Activated CD8-positive, alpha-beta memory T cell treated with anti-CD3 and anti-CD28 coated beads, Interleukin-2, amount 50 U/mL, for 48 hours (primary cell): ENCODE measurements at regions not wholly inside any gene's neighbourhood (a gene's known extent, or its start where the extent isn't known, plus 50 kb on each side); places are given as distances from the start of the nearest gene placed in this dataset.
"Not testable (repeated sequence)": the region's sequence is repeated elsewhere in the genome, so short reads cannot be mapped to it uniquely, and the experiment has no call there.

Experiments used
- DNase-seq: peaks from one replicate; pipeline ENCODE4 v3.0.0-alpha.2; 2020

- no peak for DNase-seq
Observed at GRCh38 chr5:108581026-108581425, 166.7 kb upstream of the FER start.

GRCh38 chr5:108579236-108579635, 168.5 kb upstream of the FER start:
- no peak for DNase-seq

- no peak for DNase-seq
Observed at GRCh38 chr5:108578791-108579190, 168.9 kb upstream of the FER start.

GRCh38 chr5:108567429-108567828, 180.3 kb upstream of the FER start:
- no peak for DNase-seq

GRCh38 chr5:108564441-108564840, 182.5 kb upstream of the FBXL17 start:
- DNase-seq, result no peak

- no peak for DNase-seq
Observed at GRCh38 chr5:108562205-108562454, 180.2 kb upstream of the FBXL17 start.

- no peak for DNase-seq
Observed at GRCh38 chr5:108561416-108562204, 179.7 kb upstream of the FBXL17 start.

- DNase-seq, result no peak
Observed at GRCh38 chr5:108560581-108560980, 178.7 kb upstream of the FBXL17 start.

GRCh38 chr5:108560166-108560565, 178.3 kb upstream of the FBXL17 start:
- DNase-seq, result no peak

GRCh38 chr5:108558840-108559239, 176.9 kb upstream of the FBXL17 start:
- not testable (repeated sequence) for DNase-seq

GRCh38 chr5:108558142-108558541, 176.2 kb upstream of the FBXL17 start:
- not testable (repeated sequence) for DNase-seq

GRCh38 chr5:108557686-108558085, 175.8 kb upstream of the FBXL17 start:
- DNase-seq, result no peak

GRCh38 chr5:108556441-108557145, 174.7 kb upstream of the FBXL17 start:
- no peak for DNase-seq

- no peak for DNase-seq
Observed at GRCh38 chr5:108548684-108549596, 167.0 kb upstream of the FBXL17 start.

- no peak for DNase-seq
Observed at GRCh38 chr5:108546939-108547338, 165.0 kb upstream of the FBXL17 start.

GRCh38 chr5:108545301-108545700, 163.4 kb upstream of the FBXL17 start:
- DNase-seq, result no peak

GRCh38 chr5:108543486-108543885, 161.6 kb upstream of the FBXL17 start:
- DNase-seq, result no peak

GRCh38 chr5:108541836-108542235, 159.9 kb upstream of the FBXL17 start:
- no peak for DNase-seq

- no peak for DNase-seq
Observed at GRCh38 chr5:108536321-108536720, 154.4 kb upstream of the FBXL17 start.

GRCh38 chr5:108532129-108532445, 150.2 kb upstream of the FBXL17 start:
- not testable (repeated sequence) for DNase-seq

- no peak for DNase-seq
Observed at GRCh38 chr5:108531367-108532128, 149.7 kb upstream of the FBXL17 start.

- DNase-seq, result no peak
Observed at GRCh38 chr5:108530706-108531105, 148.8 kb upstream of the FBXL17 start.

- DNase-seq, result no peak
Observed at GRCh38 chr5:108529381-108529780, 147.5 kb upstream of the FBXL17 start.
